ENCODE measurements at regions not wholly inside any gene's neighbourhood (a gene's known extent, or its start where the extent isn't known, plus 50 kb on each side); places are given as distances from the start of the nearest gene placed in this dataset.

- TF ChIP-seq POLR2AphosphoS5 (IDR thresholded peaks at IDR 0.05) (no peak), POLR2A (IDR thresholded peaks at IDR 0.05) (no peak)
These were observed 232.5 kb upstream of the PRR16 start for GRCh38 chr5:120231563-120231962.
